RWPE1 (cell line): ENCODE measurements at regions not wholly inside any gene's neighbourhood (a gene's known extent, or its start where the extent isn't known, plus 50 kb on each side); places are given as distances from the start of the nearest gene placed in this dataset.

Experiments
- CTCF ChIA-PET: fragments of 350-600 bp; sonication (Branson Sonifier 250); formaldehyde crosslinking; extraction: SDS; loops from one replicate; lab custom pipeline; 2021; lab: Yijun Ruan, JAX
- POLR2A ChIA-PET: fragments of 400-600 bp; formaldehyde crosslinking; extraction: SDS; loops from one replicate; lab custom pipeline; 2020; ENCODE audit warnings: antibody characterized with exemption; ENCODE audit not compliant: low non-redundant PET; lab: Yijun Ruan, JAX
- DNase-seq: peaks from one replicate; pipeline ENCODE4 v3.0.0; 2012; ENCODE audit warnings: low spot score
- H3K27ac ChIP-seq: fragments of 450-650 bp; 2 replicates; pipeline ENCODE4 v1.5.1; 2017
- CTCF ChIP-seq: fragments of 450-650 bp; conservative IDR thresholded peaks from 2 replicates; pipeline ENCODE4 v1.5.1; 2017; ENCODE audit warnings: low read depth, mild to moderate bottlenecking

- DNase-seq, result no peak
- no peak overlapping the region for H3K27ac ChIP-seq
- ChIA-PET CTCF (interaction anchor here (0.7 kb wide), 1 partner anchor 1057 kb away, joined by 3 read pairs; no protein-coding TSS in a partner anchor), POLR2A (no interaction called here)
- no peak for TF ChIP-seq CTCF
Measured at GRCh38 chr15:46121441-46121840, 486.6 kb downstream of the SQOR start.

DNA sequence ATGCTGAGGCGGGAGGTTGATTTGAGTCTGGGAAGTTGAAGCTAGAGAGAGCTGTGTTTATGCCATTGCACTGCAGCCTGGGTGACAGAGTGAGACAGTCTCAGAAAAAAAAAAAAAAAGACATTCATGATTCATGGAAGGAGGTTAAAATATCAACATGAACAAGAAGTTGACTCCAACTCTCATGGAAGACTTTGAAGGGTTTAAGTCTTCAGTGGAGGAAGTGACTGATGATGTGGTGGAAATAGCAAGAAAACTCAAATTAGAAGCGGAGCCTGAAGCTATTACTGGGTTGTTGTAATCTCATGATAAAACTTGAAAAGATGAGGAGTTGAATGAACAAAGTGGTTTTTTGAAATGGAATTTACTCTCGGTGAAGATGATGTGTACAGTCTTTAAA lies 491.8 kb downstream of the SQOR start:
- DNase-seq, result no peak
- POLR2A ChIA-PET, result interaction anchor here (0.7 kb wide), 1 partner anchor 271 kb away, joined by 4 read pairs; no protein-coding TSS in a partner anchor
- TF ChIP-seq CTCF, result no peak
- CTCF ChIA-PET, result no interaction called here
- no peak overlapping the region for H3K27ac ChIP-seq

DNA sequence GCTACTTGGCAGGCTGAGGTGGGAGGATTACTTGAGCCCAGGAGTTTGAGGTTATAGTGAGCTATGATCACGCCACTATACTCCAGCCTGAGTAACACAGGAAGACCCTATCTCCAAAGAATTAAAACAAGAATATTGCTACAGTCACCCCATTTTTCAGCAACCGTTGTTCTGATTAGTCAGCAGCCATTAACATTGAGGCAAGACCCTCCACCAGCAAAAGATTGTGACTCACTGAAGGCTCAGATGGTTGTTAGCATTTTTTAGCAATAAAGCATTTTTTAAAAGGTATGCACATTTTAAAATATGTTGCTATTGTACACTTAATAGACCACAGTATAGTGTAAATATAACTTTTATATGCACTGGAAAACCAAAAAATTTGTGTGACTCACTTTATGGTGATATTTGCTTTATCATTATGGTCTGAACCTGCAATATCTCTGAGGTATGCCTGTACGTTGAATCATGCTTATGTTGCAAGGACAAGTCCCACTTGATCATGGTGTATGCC lies 492.6 kb downstream of the SQOR start:
- no peak overlapping the region for H3K27ac ChIP-seq
- POLR2A ChIA-PET, result no interaction called here
- DNase-seq, result no peak
- TF ChIP-seq CTCF, result no peak
- CTCF ChIA-PET, result no interaction called here

- DNase-seq, result no peak
- CTCF ChIA-PET, result no interaction called here
- no peak for TF ChIP-seq CTCF
- H3K27ac ChIP-seq, result no peak overlapping the region
- POLR2A ChIA-PET, result no interaction called here
Measured at GRCh38 chr15:46129145-46129544, 494.3 kb downstream of the SQOR start.

DNA sequence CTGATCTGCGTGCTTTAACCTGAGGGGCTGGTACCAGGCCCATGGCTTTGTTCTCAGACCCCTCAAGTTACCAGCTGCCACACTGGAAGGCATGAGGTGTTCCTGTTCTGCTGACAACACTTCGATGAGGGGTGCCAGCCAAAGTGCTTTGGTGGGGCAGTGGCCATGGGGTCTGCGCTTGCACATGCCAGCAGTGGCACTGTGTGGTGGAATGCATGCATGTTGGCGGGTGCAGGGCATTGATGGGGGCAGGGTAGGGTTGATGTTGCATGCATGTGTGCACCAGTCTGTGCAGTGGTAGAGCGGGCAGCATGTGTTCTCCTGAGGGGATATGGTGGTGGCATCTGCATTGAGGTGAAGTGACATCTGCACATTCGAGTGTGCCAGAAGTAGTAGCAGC lies 497.0 kb downstream of the SQOR start:
- DNase-seq, result no peak
- POLR2A ChIA-PET, result no interaction called here
- CTCF ChIA-PET, result no interaction called here
- H3K27ac ChIP-seq, result no peak overlapping the region
- no peak for TF ChIP-seq CTCF

DNA sequence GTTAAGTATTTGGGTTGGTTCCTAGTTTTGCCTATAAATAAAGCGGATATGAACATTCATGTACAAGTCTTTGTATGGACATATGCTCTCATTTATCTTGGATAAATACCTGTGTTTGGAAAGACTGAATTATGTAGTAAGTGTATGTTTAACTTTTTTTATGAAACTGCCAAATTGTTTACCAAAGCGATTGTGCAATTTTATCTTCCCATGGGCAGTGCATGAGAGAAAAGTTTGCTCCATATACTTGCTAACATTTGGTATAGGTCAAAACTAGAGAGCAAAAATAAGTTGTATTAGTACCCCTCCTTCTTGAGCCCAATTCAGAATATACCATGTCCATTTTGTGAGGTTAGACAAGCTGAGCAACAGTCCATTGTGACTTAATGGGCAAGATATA lies 502.6 kb downstream of the SQOR start:
- TF ChIP-seq CTCF, result no peak
- CTCF ChIA-PET, result no interaction called here
- no peak overlapping the region for H3K27ac ChIP-seq
- POLR2A ChIA-PET, result no interaction called here
- DNase-seq, result no peak
